PC-9 (cell line): ENCODE measurements at regions not wholly inside any gene's neighbourhood (a gene's known extent, or its start where the extent isn't known, plus 50 kb on each side); places are given as distances from the start of the nearest gene placed in this dataset.

ENCODE experiments used
- CTCF ChIP-seq: fragments of 200-600 bp; sonication (generic); conservative IDR thresholded peaks from 2 replicates; pipeline ENCODE4 v1.6.1; 2017; ENCODE audit warnings: mixed run types, antibody characterized with exemption, mild to moderate bottlenecking, moderate library complexity
- EZH2 ChIP-seq: fragments of 200-600 bp; sonication (generic); IDR thresholded peaks from 2 replicates; pipeline ENCODE4 v1.8.0; 2017; ENCODE audit warnings: antibody characterized with exemption, low read depth

- no peak for TF ChIP-seq CTCF
- TF ChIP-seq EZH2: no peak
Observed at GRCh38 chr10:85316276-85316675, 987.9 kb downstream of the CCSER2 start.
